NCI-H1105 treated with DMSO at 0.1 percent for 48 hours (cell line): ENCODE measurements at regions not wholly inside any gene's neighbourhood (a gene's known extent, or its start where the extent isn't known, plus 50 kb on each side); places are given as distances from the start of the nearest gene placed in this dataset.
"Not testable (repeated sequence)": the region's sequence is repeated elsewhere in the genome, so short reads cannot be mapped to it uniquely, and the experiment has no call there.

Experiments
- DNase-seq: peaks from one replicate; lab custom pipeline; 2025; lab: John Stamatoyannopoulos, UW

- DNase-seq = no peak
Observed at GRCh38 chr2:103167599-103167998, 405.8 kb downstream of the TMEM182 start.

- no peak for DNase-seq
Observed at GRCh38 chr2:103169861-103170260, 408.0 kb downstream of the TMEM182 start.

- no peak for DNase-seq
Observed at GRCh38 chr2:103172821-103173220, 411.0 kb downstream of the TMEM182 start.

GRCh38 chr2:103174711-103175110 is 412.9 kb downstream of the TMEM182 start:
- DNase-seq = no peak

- no peak for DNase-seq
Observed at GRCh38 chr2:103176294-103176915, 414.6 kb downstream of the TMEM182 start.

GRCh38 chr2:103179798-103180197 is 418.0 kb downstream of the TMEM182 start:
- DNase-seq = no peak

GRCh38 chr2:103183061-103183460 is 421.2 kb downstream of the TMEM182 start:
- DNase-seq = no peak

- DNase-seq = no peak
Observed at GRCh38 chr2:103196802-103197201, 435.0 kb downstream of the TMEM182 start.

- not testable (repeated sequence) for DNase-seq
Observed at GRCh38 chr2:103200774-103201173, 438.9 kb downstream of the TMEM182 start.

- DNase-seq = no peak
Observed at GRCh38 chr2:103208916-103209315, 447.1 kb downstream of the TMEM182 start.

- DNase-seq = no peak
Observed at GRCh38 chr2:103213028-103213542, 451.3 kb downstream of the TMEM182 start.

GRCh38 chr2:103218516-103218915 is 456.7 kb downstream of the TMEM182 start:
- no peak for DNase-seq

- no peak for DNase-seq
Observed at GRCh38 chr2:103219398-103219797, 457.6 kb downstream of the TMEM182 start.

- no peak for DNase-seq
Observed at GRCh38 chr2:103222969-103223368, 461.1 kb downstream of the TMEM182 start.

- DNase-seq = no peak
Observed at GRCh38 chr2:103230796-103231195, 469.0 kb downstream of the TMEM182 start.

GRCh38 chr2:103232865-103233264 is 471.0 kb downstream of the TMEM182 start:
- DNase-seq = no peak

- no peak for DNase-seq
Observed at GRCh38 chr2:103233691-103234090, 471.9 kb downstream of the TMEM182 start.

GRCh38 chr2:103235283-103235682 is 473.5 kb downstream of the TMEM182 start:
- no peak for DNase-seq

- no peak for DNase-seq
Observed at GRCh38 chr2:103249462-103249861, 487.6 kb downstream of the TMEM182 start.

- no peak for DNase-seq
Observed at GRCh38 chr2:103252781-103253180, 490.9 kb downstream of the TMEM182 start.

- no peak for DNase-seq
Observed at GRCh38 chr2:103254611-103255010, 492.8 kb downstream of the TMEM182 start.

- DNase-seq = no peak
Observed at GRCh38 chr2:103264058-103264768, 502.4 kb downstream of the TMEM182 start.

GRCh38 chr2:103265521-103265920 is 503.7 kb downstream of the TMEM182 start:
- no peak for DNase-seq
